ENCODE measurements at regions not wholly inside any gene's neighbourhood (a gene's known extent, or its start where the extent isn't known, plus 50 kb on each side); places are given as distances from the start of the nearest gene placed in this dataset.

DNA sequence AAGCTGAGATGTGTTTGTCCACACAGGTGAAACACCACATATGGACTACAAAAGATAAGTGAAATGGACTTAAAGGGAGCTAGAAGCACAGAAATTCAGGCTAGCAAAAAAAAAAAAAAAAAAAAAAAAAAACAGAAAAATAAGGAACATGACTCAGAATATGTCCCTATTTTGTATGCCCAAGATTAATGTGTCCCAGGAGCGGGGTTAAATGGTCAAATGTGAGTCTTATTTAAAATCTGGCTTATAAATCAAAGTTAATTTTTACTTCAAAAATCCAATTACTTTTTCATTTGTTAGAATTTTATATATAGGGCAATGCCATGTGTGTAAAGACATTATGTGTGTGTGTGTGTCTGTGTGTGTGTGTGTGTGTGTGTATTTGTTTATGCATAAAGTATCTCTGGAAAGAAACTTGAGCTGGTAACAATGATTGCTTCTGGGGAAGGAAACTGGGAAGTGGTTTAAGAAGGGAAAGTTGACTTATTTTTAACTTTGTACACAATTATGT lies 986.5 kb downstream of the ROBO2 start:
- TF ChIP-seq, protein P1, sequence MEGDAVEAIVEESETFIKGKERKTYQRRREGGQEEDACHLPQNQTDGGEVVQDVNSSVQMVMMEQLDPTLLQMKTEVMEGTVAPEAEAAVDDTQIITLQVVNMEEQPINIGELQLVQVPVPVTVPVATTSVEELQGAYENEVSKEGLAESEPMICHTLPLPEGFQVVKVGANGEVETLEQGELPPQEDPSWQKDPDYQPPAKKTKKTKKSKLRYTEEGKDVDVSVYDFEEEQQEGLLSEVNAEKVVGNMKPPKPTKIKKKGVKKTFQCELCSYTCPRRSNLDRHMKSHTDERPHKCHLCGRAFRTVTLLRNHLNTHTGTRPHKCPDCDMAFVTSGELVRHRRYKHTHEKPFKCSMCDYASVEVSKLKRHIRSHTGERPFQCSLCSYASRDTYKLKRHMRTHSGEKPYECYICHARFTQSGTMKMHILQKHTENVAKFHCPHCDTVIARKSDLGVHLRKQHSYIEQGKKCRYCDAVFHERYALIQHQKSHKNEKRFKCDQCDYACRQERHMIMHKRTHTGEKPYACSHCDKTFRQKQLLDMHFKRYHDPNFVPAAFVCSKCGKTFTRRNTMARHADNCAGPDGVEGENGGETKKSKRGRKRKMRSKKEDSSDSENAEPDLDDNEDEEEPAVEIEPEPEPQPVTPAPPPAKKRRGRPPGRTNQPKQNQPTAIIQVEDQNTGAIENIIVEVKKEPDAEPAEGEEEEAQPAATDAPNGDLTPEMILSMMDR (optimal IDR thresholded peaks at IDR 0.05 in 1 of 3, IDR thresholded peaks at IDR 0.05 in 1 of 3, conservative IDR thresholded peaks at IDR 0.05 in 1 of 3; ENCODE audit: extremely low read depth in 1 of 3, insufficient read depth in 2 of 3, low read length in 3 of 3) = no peak
- no peak for TF ChIP-seq EZH2 (IDR thresholded peaks at IDR 0.05; ENCODE audit: low read length)

All from keratinocyte (primary cell).